Activated CD4-positive, alpha-beta T cell treated with anti-CD3 and anti-CD28 coated beads, Interleukin-2, amount 50 U/mL, for 4 hours (primary cell): ENCODE measurements at regions not wholly inside any gene's neighbourhood (a gene's known extent, or its start where the extent isn't known, plus 50 kb on each side); places are given as distances from the start of the nearest gene placed in this dataset.

Experiments
- DNase-seq, 2 experiments: peaks; one replicate each; pipeline ENCODE4 v3.0.0-alpha.2; 2020

DNA sequence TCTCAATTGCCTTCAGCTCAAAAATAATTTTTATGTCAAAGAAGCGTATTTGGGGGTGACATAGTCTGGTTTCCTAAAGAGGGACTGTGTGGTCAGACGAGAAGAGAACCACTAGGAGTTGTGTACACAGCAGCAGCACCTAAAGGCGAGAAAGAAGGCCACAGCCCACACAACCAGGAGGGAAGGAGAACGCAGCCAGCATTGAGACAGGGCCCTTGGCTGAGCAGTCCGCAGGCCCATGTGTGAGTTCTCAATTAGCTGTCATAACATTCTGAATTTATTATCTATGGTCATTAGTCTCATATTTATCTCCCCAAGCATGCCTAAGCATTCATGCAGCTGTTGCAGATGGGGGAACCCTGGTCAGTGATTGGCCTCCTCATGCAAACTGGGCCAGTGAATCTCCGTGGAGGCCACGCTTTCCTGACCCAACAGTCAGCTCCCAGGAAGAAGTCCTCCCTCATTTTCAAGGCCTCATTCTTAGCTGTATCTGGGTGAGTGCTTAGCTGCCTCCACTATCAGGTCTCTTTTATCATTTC is 81.2 kb upstream of the ATF7IP start:
- DNase-seq, result no peak

DNA sequence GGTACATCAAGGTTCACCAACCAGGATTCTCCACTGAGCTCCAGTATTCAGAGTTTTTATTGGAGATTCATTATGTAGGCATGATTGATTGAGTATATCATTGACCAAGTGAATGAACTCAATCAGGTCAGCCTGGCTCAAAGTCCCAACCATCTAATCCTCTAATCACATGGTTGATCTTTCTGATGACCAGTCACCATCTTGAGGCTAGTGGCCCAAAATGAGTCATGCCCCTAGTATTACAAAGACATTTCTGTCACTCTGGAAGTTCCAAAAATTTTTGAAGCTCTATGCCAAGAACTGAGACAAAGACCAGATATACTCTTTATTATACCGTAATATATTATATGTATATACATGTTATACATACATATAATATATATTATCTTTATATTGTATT is 75.9 kb upstream of the ATF7IP start:
- no peak for DNase-seq

DNA sequence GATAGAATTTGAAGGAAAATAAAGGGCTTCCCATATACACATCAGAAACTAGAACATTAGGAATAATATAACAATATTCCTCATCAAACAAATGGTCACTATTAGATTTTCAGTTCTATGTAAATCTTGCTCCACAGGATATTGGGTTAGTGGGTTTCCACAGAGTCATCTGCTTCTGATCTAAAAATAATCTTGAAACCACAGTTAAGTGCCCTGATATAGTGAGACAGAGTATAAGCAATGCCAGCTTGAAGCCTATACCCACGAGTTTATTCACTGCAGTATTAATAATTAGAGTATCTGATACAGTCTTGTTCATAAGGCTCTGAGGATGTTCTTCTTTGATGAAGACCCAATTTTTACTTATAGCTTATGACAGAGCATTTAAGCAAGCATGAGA is 74.5 kb upstream of the ATF7IP start:
- DNase-seq, result no peak

DNA sequence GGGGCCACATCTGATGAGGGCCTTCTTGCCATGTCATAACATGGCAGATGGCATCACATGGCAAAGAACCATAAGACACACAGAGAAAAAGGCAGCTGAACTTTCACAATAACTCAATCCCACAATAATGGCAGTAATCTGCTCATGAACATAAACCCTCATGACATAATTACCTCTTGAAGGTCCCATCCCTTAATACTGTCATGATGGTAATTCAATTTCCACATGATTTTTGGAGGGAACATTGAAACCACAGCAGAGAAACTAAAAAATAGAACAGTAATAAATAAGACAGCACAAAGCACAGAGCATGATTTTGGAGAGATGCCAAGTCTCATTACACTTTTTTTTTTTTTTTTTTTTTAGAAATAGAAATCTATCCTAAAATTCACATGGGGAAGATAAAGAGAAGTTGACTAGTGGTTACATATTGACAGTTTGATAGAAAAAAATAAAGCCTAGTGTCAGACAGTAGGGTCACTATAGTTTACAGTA is 61.8 kb upstream of the ATF7IP start:
- DNase-seq, result no peak

DNA sequence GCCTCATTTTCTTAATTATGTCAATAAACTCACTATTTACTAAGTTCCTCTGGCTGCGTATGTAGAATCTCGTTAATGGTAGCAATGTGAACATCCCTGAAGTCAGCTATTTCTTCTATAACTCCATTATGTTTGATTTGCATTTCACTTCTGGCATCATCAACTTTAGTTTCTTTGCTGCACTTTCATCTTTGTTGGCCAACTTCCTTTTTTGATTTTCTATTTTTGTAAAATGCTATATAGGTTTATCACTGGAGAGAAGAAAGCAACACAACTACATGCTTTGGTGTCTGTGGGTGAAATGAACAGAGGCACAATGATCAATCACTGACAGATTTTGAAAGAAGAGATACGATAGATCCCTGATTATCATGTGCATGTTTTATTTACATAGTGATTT is 58.5 kb upstream of the ATF7IP start:
- DNase-seq, result no peak

DNA sequence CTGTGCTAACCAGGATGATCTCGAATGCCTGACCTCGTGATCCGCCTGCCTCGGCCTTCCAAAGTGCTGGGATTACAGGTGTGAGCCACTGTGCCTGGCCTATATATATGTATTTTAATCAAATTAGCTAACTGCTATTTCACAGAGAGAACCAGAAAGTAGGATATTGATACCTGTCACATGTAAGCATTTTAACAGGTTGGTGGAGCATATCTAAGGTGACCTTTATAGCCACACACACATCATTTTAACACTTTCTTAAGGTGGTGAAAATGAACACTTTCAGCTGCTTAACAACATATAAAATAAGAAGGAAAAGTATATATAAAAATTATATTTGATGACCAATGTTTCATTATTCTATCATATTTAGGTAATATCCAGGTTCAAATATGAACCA is 57.0 kb upstream of the ATF7IP start:
- no peak for DNase-seq

DNA sequence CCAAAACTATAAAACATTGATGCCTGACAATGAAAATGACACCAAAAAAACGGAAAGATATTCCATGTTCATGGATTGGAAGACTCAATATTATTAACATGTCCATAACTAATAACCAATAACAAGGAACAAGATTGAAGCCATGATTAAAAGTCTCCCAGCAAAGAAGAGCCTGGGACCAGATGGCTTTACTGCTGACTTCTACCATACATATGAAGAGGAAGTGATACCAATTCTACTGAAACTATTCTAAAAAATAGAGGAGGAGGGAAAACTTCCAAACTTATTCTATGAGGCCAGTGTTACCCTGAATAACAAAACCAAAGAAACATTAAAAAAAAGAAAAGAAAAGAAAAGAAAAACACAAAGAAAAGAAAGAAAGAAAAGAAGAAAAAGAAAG is 54.6 kb upstream of the ATF7IP start:
- DNase-seq, result no peak

DNA sequence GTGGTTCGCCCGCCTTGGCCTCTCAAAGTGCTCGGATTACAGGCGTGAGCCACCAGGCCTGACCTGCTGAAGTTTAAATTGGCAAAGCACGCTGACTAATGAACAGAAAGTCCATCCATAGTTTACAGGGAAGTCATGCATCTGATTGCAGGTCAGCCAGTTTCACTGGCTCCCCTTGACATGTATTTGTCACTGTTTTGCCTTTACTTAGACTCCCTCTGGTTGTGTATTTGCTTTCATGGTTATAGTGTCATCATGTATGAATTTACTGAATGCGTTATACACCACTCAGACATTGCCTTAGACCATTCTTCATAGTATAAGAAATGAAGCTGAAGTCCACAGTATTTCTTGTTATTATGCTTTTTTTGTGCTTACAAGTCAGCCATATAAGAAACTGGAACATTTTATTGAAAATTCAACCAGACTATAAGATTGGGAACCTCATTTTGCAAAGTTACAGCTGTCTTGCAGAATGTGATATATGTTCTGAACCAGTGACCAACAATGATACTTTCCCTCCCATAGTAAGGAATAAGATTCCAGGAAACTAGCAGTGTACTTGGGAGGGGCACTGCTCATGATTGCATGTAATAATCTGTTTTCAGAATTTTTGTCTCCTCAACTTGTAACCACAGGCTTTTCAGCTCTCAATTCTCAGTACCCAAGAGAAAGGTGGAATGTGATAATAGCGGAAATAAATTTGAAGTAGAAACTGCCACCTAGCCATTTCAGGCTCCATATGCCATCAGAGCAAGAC is 51.9 kb upstream of the ATF7IP start:
- DNase-seq, result no peak

DNA sequence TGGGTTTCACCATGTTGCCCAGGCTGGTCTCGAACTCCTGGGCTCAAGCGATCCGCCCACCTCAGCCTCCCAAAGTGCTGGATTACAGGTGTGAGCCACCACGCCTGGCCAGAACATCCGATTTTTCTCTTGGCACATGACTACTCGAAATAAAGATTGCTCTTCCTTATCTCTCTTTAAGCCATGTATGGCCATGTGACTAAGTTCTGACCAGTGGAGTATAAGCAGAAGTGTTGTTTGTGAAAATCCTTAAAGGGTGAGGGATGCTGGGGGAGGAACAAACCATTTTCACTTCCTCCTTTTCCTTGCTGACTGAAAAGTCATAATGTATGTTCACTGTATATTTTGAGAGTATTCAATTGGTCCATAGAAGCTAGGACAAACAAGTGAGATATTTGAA is 50.7 kb upstream of the ATF7IP start:
- no peak for DNase-seq

DNA sequence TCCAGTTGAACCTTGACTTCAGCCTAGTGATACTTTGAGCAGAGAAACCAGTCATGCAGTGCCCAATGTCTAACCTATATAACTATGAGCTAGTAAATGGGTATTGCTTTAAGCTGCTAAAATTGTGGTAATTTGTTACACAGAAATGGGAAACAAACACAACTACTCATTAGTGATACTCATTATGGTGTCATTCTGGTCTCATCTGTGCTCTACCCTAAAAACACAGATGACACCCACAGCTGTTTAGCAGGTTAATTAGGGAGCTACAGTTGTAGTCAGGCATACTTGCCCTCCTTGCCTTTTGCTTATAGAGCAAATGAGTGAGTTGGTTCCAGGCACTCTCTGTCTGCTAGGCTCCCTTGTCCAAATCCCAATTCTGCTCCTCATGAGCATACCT is 50.0 kb upstream of the ATF7IP start:
- no peak for DNase-seq
